K562 (cell line): ENCODE measurements at regions not wholly inside any gene's neighbourhood (a gene's known extent, or its start where the extent isn't known, plus 50 kb on each side); places are given as distances from the start of the nearest gene placed in this dataset.

Experiments used
- ATAC-seq: fragments of 200-7000 bp; cut with Tn5 transposase; 3 replicates; pipeline ENCODE4 v1.9.1; 2020; ENCODE audit warnings: moderate library complexity
- BruUV-seq: library from RNA; stranded (reverse); fragments of 400-500 nt; replicated peaks from 2 replicates; lab custom pipeline; 2021; lab: Mats Ljungman, UMichigan
- CTCF ChIA-PET: fragments of 300-600 bp; formaldehyde crosslinking; extraction: SDS; loops from one replicate; lab custom pipeline; 2021; ENCODE audit warnings: low intra/inter-chr PET ratio; lab: Yijun Ruan, JAX
- POLR2A ChIA-PET: fragments of 300-600, 350-650 bp; sonication (Branson Sonifier 250); formaldehyde crosslinking; extraction: SDS; loops from one replicate; lab custom pipeline; 2021; ENCODE audit warnings: antibody characterized with exemption, inconsistent platforms; lab: Yijun Ruan, JAX
- DNase-seq, 4 experiments: peaks; one replicate each; pipeline versions ENCODE4 v3.0.0 to v3.0.0-alpha.2; 2011 to 2018; ENCODE audit warnings: low spot score in 3 of 4, mixed read lengths in 3 of 4; ENCODE audit errors: extremely low read depth in 1 of 4
- FAIRE-seq: peaks from 2 replicates; lab custom pipeline; 2011; peaks lifted over from hg19 to GRCh38; lab: Jason Lieb, UNC
- H2AFZ ChIP-seq: 2 replicates; pipeline ENCODE4 v1.6.0; 2011; ENCODE audit warnings: low read depth, low read length, control low read depth, inconsistent platforms
- H3K27ac ChIP-seq: fragments of 200-600 bp; 3 replicates; pipeline ENCODE4 v1.8.0; 2011; ENCODE audit warnings: low read depth, mild to moderate bottlenecking, control low read depth, inconsistent platforms, low read length, moderate library complexity, mixed read lengths; ENCODE audit errors: extremely low read depth
- H3K27me3 ChIP-seq, 2 experiments: fragments of 300-600 bp in 1 of 2; 2 replicates in 1 of 2; 3 replicates in 1 of 2; pipeline versions ENCODE4 v1.6.0 to v1.8.0; 2011; ENCODE audit warnings: inconsistent platforms in 2 of 2, low read length in 2 of 2, mild to moderate bottlenecking in 1 of 2, mixed read lengths in 1 of 2, moderate library complexity in 1 of 2; ENCODE audit not compliant: control insufficient read depth in 2 of 2, insufficient read depth in 2 of 2
- H3K36me3 ChIP-seq: fragments of 300-600 bp; 3 replicates; pipeline ENCODE4 v1.8.0; 2011; ENCODE audit warnings: mild to moderate bottlenecking, low read length, inconsistent platforms; ENCODE audit not compliant: control insufficient read depth, insufficient read depth
- H3K4me1 ChIP-seq, 2 experiments: fragments of 200-600 bp in 1 of 2; replicated peaks in 1 of 2; 2 replicates in 1 of 2; 3 replicates in 1 of 2; pipeline versions ENCODE4 v1.5.1 to v1.8.0; 2011; ENCODE audit warnings: inconsistent platforms in 2 of 2, low read length in 2 of 2, mild to moderate bottlenecking in 1 of 2, mixed read lengths in 1 of 2, moderate library complexity in 1 of 2; ENCODE audit not compliant: control insufficient read depth in 2 of 2, insufficient read depth in 2 of 2
- H3K4me2 ChIP-seq: 2 replicates; pipeline ENCODE4 v1.6.1; 2011; ENCODE audit warnings: low read length, control low read depth, inconsistent platforms, mixed read lengths; ENCODE audit not compliant: insufficient read depth
- H3K4me3 ChIP-seq: fragments of 200-600 bp; sonication (generic), shearing (Covaris generic); 2 replicates; pipeline ENCODE4 v1.5.1; 2016; ENCODE audit warnings: control low read depth, inconsistent platforms
- H3K79me2 ChIP-seq: fragments of 200-600 bp; 3 replicates; pipeline ENCODE4 v1.8.0; 2011; ENCODE audit warnings: low read length, inconsistent platforms; ENCODE audit not compliant: control insufficient read depth, insufficient read depth
- H3K9ac ChIP-seq, 2 experiments: 2 replicates each; pipeline versions ENCODE4 v1.6.0 to v1.6.1; 2011; ENCODE audit warnings: low read depth in 2 of 2, low read length in 2 of 2, control low read depth in 1 of 2, inconsistent platforms in 1 of 2, mild to moderate bottlenecking in 1 of 2, mixed read lengths in 1 of 2; ENCODE audit not compliant: insufficient read depth in 1 of 2
- H3K9me1 ChIP-seq: one replicate; pipeline ENCODE4 v1.6.0; 2011; ENCODE audit warnings: inconsistent platforms, mild to moderate bottlenecking, low read length, moderate library complexity; ENCODE audit not compliant: control insufficient read depth, insufficient read depth
- H3K9me3 ChIP-seq: replicated peaks from 2 replicates; pipeline ENCODE4 v1.5.1; 2011; ENCODE audit warnings: low read depth, low read length, inconsistent platforms; ENCODE audit not compliant: control insufficient read depth, insufficient read depth
- H4K20me1 ChIP-seq: replicated peaks from 2 replicates; pipeline ENCODE4 v1.6.1; 2011; ENCODE audit warnings: low read length, inconsistent platforms, mixed read lengths; ENCODE audit not compliant: control insufficient read depth, insufficient read depth
- ASH1L ChIP-seq: fragments of 450-650 bp; IDR thresholded peaks from 2 replicates; pipeline ENCODE4 v1.6.1; 2018; ENCODE audit warnings: borderline replicate concordance, mild to moderate bottlenecking, low read depth; ENCODE audit not compliant: partially characterized antibody
- DDX20 ChIP-seq: fragments of 450-650 bp; IDR thresholded peaks from 2 replicates; pipeline ENCODE4 v1.6.1; 2016; ENCODE audit warnings: missing genetic modification characterization, low read depth, mild to moderate bottlenecking, missing compliant biosample characterization, moderate library complexity
- GTF2E2 ChIP-seq: fragments of 200-800 bp; sonication (Bioruptor generic); IDR thresholded peaks from 2 replicates; pipeline ENCODE4 v1.6.1; 2016; ENCODE audit warnings: missing genetic modification characterization, missing compliant biosample characterization
- KDM4B ChIP-seq, 2 experiments: fragments of 450-650 bp in 1 of 2; sonication (generic) in 1 of 2; IDR thresholded peaks; 2 replicates each; pipeline ENCODE4 v1.6.1; 2016 to 2017; ENCODE audit warnings: borderline replicate concordance in 2 of 2, antibody characterized with exemption in 1 of 2, low read depth in 1 of 2, mild to moderate bottlenecking in 1 of 2
- NR4A1 ChIP-seq, 2 experiments: fragments of 250-450 bp in 1 of 2; fragments of 450-650 bp in 1 of 2; sonication (Bioruptor Pico) in 1 of 2; IDR thresholded peaks; 2 replicates each; pipeline versions ENCODE4 v1.4.0 to v1.6.1; 2016 to 2020; ENCODE audit warnings: mild to moderate bottlenecking in 2 of 2, missing compliant biosample characterization in 1 of 2, missing genetic modification characterization in 1 of 2, moderate library complexity in 1 of 2
- WGBS: fragments of 100-300 bp; shearing (Covaris generic); methylation state at CpG from one replicate; pipeline ENCODE4 v1.1.6; 2016; ENCODE audit warnings: low coverage, mixed read lengths; ENCODE audit not compliant: insufficient coverage; ENCODE audit errors: missing lambda C conversion rate; 5-methylcytosine and 5-hydroxymethylcytosine counted together
- in situ Hi-C: fragments of 300-500 bp; cut with MboI; formaldehyde crosslinking; loops from 4 replicates; pipeline ENCODE4 v1.15.0; 2018; ENCODE audit warnings: inconsistent platforms, mixed read lengths
- intact Hi-C: fragments of 100-400 bp; cut with micrococcal nuclease; formaldehyde crosslinking; loops from 2 replicates; pipeline ENCODE4 v1.14.2; 2022
- TF ChIP-seq, protein P1 (sequence below): fragments of 450-650 bp; IDR thresholded peaks from 2 replicates; pipeline ENCODE4 v1.6.1; 2018; ENCODE audit not compliant: partially characterized antibody
- TF ChIP-seq, protein P2 (sequence below): fragments of 450-650 bp; IDR thresholded peaks from 2 replicates; pipeline ENCODE4 v1.6.1; 2016; ENCODE audit warnings: low read depth
- TF ChIP-seq, protein P3 (sequence below): fragments of 450-650 bp; formaldehyde crosslinking; IDR thresholded peaks from 2 replicates; pipeline ENCODE4 v1.4.0; 2022; ENCODE audit warnings: missing genetic modification characterization

DNA sequence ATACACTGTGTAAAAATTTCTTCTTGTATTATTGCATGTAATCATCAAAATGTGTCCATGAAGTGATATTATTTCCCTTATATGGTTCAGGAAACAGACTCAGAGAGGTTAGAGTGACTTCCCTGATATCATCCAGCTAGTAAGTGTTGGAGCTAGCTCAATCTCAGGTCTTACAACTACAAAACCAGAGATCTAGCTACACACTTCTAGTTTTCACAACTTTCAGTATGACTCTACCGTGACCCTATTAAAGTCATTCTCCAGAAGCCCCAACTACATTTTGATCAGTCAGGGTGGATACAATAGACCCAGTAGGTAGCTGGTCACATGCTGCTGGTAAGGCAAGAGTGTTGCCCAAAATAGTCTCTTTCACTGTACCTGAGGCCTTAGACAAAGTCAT, 165.3 kb downstream of the GOLIM4 start:
- no peak overlapping the region for H3K9ac ChIP-seq
- no peaks in the 10 kb centered on the region for H3K36me3 ChIP-seq
- intact Hi-C loops (no loop called here), in situ Hi-C loops (loop anchor here (5.0 to 25.0 kb wide), 2 partner anchors 112 to 232 kb away; no protein-coding TSS in a partner anchor)
- no peaks in the 10 kb centered on the region for H3K9me1 ChIP-seq
- ATAC-seq (no peak), FAIRE-seq (no peak), DNase-seq (no peak)
- no peaks in the 10 kb centered on the region for H3K27me3 ChIP-seq
- H3K4me2 ChIP-seq = no peak overlapping the region
- H2AFZ ChIP-seq = no peak overlapping the region
- CTCF ChIA-PET = no interaction called here
- no peak overlapping the region for H3K4me3 ChIP-seq
- H3K4me1 ChIP-seq = no peaks in the 10 kb centered on the region
- POLR2A ChIA-PET = interaction anchor here (0.5 to 0.6 kb wide), 3 partner anchors 186 to 355 kb away, joined by 3 read pairs; no protein-coding TSS in a partner anchor
- BruUV-seq = no TSS peak
- no peaks in the 10 kb centered on the region for H3K9me3 ChIP-seq
- H3K79me2 ChIP-seq = no peaks in the 10 kb centered on the region
- no peak overlapping the region for H3K27ac ChIP-seq
- no peaks in the 10 kb centered on the region for H4K20me1 ChIP-seq
- 0% methylated on average over 1 of the region's 1 CpG for WGBS
- TF ChIP-seq KDM4B (IDR thresholded peaks at IDR 0.05; ENCODE audit: borderline replicate concordance in 2 of 2, low read depth in 1 of 2) = no peak
- TF ChIP-seq ASH1L = no peak
- TF ChIP-seq, protein P1, sequence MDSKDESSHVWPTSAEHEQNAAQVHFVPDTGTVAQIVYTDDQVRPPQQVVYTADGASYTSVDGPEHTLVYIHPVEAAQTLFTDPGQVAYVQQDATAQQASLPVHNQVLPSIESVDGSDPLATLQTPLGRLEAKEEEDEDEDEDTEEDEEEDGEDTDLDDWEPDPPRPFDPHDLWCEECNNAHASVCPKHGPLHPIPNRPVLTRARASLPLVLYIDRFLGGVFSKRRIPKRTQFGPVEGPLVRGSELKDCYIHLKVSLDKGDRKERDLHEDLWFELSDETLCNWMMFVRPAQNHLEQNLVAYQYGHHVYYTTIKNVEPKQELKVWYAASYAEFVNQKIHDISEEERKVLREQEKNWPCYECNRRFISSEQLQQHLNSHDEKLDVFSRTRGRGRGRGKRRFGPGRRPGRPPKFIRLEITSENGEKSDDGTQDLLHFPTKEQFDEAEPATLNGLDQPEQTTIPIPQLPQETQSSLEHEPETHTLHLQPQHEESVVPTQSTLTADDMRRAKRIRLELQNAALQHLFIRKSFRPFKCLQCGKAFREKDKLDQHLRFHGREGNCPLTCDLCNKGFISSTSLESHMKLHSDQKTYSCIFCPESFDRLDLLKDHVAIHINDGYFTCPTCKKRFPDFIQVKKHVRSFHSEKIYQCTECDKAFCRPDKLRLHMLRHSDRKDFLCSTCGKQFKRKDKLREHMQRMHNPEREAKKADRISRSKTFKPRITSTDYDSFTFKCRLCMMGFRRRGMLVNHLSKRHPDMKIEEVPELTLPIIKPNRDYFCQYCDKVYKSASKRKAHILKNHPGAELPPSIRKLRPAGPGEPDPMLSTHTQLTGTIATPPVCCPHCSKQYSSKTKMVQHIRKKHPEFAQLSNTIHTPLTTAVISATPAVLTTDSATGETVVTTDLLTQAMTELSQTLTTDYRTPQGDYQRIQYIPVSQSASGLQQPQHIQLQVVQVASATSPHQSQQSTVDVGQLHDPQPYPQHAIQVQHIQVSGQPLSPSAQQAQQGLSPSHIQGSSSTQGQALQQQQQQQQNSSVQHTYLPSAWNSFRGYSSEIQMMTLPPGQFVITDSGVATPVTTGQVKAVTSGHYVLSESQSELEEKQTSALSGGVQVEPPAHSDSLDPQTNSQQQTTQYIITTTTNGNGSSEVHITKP = no peak
- no peak for TF ChIP-seq GTF2E2
- TF ChIP-seq, protein P2, sequence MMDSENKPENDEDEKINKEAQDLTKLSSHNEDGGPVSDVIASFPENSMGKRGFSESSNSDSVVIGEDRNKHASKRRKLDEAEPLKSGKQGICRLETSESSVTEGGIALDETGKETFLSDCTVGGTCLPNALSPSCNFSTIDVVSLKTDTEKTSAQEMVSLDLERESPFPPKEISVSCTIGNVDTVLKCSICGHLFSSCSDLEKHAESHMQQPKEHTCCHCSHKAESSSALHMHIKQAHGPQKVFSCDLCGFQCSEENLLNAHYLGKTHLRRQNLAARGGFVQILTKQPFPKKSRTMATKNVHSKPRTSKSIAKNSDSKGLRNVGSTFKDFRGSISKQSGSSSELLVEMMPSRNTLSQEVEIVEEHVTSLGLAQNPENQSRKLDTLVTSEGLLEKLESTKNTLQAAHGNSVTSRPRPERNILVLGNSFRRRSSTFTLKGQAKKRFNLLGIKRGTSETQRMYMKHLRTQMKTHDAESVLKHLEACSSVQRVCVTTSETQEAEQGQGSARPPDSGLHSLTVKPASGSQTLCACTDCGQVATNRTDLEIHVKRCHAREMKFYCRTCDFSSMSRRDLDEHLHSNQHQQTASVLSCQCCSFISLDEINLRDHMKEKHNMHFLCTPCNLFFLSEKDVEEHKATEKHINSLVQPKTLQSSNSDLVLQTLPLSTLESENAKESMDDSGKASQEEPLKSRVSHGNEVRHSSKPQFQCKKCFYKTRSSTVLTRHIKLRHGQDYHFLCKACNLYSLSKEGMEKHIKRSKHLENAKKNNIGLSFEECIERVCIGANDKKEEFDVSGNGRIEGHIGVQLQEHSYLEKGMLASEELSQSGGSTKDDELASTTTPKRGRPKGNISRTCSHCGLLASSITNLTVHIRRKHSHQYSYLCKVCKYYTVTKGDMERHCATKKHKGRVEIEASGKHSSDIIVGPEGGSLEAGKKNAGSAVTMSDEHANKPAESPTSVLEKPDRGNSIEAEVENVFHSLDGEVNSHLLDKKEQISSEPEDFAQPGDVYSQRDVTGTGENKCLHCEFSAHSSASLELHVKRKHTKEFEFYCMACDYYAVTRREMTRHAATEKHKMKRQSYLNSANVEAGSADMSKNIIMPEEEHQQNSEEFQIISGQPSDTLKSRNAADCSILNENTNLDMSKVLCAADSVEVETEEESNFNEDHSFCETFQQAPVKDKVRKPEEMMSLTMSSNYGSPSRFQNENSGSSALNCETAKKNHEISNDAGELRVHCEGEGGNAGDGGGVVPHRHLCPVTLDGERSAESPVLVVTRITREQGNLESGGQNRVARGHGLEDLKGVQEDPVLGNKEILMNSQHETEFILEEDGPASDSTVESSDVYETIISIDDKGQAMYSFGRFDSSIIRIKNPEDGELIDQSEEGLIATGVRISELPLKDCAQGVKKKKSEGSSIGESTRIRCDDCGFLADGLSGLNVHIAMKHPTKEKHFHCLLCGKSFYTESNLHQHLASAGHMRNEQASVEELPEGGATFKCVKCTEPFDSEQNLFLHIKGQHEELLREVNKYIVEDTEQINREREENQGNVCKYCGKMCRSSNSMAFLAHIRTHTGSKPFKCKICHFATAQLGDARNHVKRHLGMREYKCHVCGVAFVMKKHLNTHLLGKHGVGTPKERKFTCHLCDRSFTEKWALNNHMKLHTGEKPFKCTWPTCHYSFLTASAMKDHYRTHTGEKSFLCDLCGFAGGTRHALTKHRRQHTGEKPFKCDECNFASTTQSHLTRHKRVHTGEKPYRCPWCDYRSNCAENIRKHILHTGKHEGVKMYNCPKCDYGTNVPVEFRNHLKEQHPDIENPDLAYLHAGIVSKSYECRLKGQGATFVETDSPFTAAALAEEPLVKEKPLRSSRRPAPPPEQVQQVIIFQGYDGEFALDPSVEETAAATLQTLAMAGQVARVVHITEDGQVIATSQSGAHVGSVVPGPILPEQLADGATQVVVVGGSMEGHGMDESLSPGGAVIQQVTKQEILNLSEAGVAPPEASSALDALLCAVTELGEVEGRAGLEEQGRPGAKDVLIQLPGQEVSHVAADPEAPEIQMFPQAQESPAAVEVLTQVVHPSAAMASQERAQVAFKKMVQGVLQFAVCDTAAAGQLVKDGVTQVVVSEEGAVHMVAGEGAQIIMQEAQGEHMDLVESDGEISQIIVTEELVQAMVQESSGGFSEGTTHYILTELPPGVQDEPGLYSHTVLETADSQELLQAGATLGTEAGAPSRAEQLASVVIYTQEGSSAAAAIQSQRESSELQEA = no peak
- TF ChIP-seq NR4A1 (CRISPR knock-in tag; IDR thresholded peaks at IDR 0.05) = no peak
- no peak for TF ChIP-seq NR4A1 (tag; IDR thresholded peaks at IDR 0.05)
- no peak for TF ChIP-seq DDX20 (tag)
- TF ChIP-seq, protein P3, sequence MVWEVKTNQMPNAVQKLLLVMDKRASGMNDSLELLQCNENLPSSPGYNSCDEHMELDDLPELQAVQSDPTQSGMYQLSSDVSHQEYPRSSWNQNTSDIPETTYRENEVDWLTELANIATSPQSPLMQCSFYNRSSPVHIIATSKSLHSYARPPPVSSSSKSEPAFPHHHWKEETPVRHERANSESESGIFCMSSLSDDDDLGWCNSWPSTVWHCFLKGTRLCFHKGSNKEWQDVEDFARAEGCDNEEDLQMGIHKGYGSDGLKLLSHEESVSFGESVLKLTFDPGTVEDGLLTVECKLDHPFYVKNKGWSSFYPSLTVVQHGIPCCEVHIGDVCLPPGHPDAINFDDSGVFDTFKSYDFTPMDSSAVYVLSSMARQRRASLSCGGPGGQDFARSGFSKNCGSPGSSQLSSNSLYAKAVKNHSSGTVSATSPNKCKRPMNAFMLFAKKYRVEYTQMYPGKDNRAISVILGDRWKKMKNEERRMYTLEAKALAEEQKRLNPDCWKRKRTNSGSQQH (CRISPR knock-in tag) = no peak
